ENCODE measurements at regions not wholly inside any gene's neighbourhood (a gene's known extent, or its start where the extent isn't known, plus 50 kb on each side); places are given as distances from the start of the nearest gene placed in this dataset.
"Not testable (repeated sequence)": the region's sequence is repeated elsewhere in the genome, so short reads cannot be mapped to it uniquely, and the experiment has no call there.

DNA sequence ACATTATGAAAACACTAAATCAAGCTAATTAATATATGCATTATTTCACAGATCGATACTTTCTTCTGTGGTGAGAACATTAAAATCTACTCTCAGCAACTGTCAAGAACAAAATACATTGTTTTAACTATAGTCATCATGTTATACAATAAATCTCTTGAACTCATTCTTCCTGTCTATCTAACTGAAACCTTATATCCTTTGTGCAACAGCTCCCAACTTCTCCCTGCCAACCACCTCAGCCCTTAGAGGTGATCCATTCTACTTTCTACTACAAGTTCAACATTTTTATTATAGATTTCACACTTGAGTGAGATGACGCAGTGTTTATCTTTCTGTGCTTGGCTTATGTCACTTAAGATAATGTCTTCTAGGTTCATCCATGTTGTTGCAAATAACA lies 535.2 kb upstream of the CRIM1 start:
- Histone ChIP-seq H3K36me3 (no peaks in the 10 kb centered on the region), H3K4me1 (ENCODE audit: control insufficient read depth in 1 of 2, low read depth in 2 of 2) (no peaks in the 10 kb centered on the region), H3K9me3 (no peaks in the 10 kb centered on the region), H3K4me3 (no peak overlapping the region), H3K27me3 (replicated peaks; ENCODE audit: insufficient read depth) (no peaks in the 10 kb centered on the region), H3K27ac (no peak overlapping the region)
- ATAC-seq (ENCODE audit: insufficient number of reproducible peaks, low FRiP score, low read depth): no peak
- TF ChIP-seq, protein P1, sequence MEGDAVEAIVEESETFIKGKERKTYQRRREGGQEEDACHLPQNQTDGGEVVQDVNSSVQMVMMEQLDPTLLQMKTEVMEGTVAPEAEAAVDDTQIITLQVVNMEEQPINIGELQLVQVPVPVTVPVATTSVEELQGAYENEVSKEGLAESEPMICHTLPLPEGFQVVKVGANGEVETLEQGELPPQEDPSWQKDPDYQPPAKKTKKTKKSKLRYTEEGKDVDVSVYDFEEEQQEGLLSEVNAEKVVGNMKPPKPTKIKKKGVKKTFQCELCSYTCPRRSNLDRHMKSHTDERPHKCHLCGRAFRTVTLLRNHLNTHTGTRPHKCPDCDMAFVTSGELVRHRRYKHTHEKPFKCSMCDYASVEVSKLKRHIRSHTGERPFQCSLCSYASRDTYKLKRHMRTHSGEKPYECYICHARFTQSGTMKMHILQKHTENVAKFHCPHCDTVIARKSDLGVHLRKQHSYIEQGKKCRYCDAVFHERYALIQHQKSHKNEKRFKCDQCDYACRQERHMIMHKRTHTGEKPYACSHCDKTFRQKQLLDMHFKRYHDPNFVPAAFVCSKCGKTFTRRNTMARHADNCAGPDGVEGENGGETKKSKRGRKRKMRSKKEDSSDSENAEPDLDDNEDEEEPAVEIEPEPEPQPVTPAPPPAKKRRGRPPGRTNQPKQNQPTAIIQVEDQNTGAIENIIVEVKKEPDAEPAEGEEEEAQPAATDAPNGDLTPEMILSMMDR (IDR thresholded peaks at IDR 0.05): no peak
- DNase-seq (ENCODE audit: low spot score): no peak

DNA sequence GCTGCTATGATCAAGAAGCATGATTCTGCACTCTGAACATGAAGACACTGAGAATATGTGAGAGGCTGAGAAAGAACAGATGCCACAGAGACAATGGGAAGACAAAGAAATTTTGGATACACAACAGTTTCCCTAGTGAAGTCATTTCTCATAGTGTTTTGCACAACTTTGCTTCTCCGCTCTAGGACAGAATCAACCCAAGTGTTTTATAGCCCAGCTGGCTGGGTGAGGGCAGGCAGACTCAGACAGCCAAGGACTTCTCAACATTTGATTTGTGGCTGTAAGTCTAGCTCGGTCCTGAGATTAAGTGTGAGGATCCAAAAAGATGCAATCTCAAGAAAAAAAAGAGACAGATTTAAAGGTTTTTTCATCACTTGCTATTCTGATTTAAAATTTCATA lies 536.5 kb upstream of the CRIM1 start:
- Histone ChIP-seq H3K4me1 (ENCODE audit: control insufficient read depth in 1 of 2, low read depth in 2 of 2) (no peaks in the 10 kb centered on the region), H3K9me3 (no peaks in the 10 kb centered on the region), H3K27me3 (replicated peaks; ENCODE audit: insufficient read depth) (no peaks in the 10 kb centered on the region), H3K36me3 (no peaks in the 10 kb centered on the region), H3K27ac (no peak overlapping the region), H3K4me3 (no peak overlapping the region)
- no peak for DNase-seq (ENCODE audit: low spot score)
- TF ChIP-seq, protein P1 (IDR thresholded peaks at IDR 0.05): no peak
- no peak for ATAC-seq (ENCODE audit: insufficient number of reproducible peaks, low FRiP score, low read depth)

DNA sequence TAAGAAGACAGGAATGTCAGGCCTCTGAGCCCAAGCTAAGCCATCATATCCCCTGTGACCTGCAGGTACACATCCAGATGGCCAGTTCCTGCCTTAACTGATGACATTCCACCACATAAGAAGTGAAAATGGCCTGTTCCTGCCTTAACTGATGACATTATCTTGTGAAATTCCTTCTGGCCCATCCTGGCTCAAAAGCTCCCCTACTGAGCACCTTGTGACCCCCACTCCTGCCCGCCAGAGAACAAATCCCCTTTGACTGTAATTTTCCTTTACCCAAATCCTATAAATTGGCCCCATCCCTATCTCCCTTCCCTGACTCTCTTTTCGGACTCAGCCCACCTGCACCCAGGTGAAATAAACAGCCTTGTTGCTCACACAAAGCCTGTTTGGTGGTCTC lies 537.2 kb upstream of the CRIM1 start:
- not testable (repeated sequence) for H3K4me3 ChIP-seq; ATAC-seq (ENCODE audit: insufficient number of reproducible peaks, low FRiP score, low read depth); H3K9me3 ChIP-seq; H3K27ac ChIP-seq; H3K4me1 ChIP-seq (ENCODE audit: control insufficient read depth in 1 of 2, low read depth in 2 of 2); H3K36me3 ChIP-seq; DNase-seq (ENCODE audit: low spot score); H3K27me3 ChIP-seq (replicated peaks; ENCODE audit: insufficient read depth)

DNA sequence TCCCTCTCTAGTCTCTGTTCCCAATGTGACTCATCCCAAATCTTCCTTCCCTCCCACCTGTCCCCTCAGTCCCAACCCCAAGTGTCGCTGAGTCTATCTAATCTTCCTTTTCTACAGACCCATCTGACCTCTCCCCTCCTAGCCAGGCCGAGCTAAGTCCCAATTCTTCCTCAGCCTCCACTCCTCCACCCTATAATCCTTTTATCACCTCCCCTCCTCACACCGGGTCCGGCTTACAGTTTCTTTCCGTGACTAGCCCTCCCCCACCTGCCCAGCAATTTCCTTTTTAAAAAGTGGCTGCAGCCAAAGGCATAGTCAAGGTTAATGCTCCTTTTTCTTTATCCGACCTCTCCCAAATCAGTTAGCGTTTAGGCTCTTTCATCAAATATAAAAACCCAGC lies 541.0 kb upstream of the CRIM1 start:
- not testable (repeated sequence) for H3K4me1 ChIP-seq (ENCODE audit: control insufficient read depth in 1 of 2, low read depth in 2 of 2); H3K27ac ChIP-seq; H3K36me3 ChIP-seq; H3K4me3 ChIP-seq; H3K9me3 ChIP-seq; H3K27me3 ChIP-seq (replicated peaks; ENCODE audit: insufficient read depth); DNase-seq (ENCODE audit: low spot score); ATAC-seq (ENCODE audit: insufficient number of reproducible peaks, low FRiP score, low read depth)

DNA sequence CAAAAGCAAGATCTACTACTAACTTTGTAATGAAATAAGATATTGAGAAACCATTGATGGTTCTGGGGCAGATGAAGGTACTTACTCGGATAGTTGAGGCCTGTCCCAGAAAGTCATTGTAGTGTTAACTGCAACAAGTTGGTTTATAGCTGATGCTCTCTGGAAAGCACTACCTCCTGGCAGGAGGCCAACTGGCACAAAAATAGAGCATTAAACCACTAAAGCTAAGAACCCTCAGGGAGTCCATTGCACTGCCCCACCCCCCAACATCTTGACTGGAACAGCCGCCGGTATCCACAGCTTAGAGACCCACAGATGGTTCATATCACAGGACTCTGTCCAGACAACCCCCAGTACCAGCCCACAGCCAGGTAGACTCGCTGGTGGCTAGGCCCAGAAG lies 552.5 kb upstream of the CRIM1 start:
- TF ChIP-seq, protein P1 (IDR thresholded peaks at IDR 0.05): no peak
- Histone ChIP-seq H3K4me3 (no peak overlapping the region), H3K27me3 (replicated peaks; ENCODE audit: insufficient read depth) (no peaks in the 10 kb centered on the region), H3K4me1 (ENCODE audit: control insufficient read depth in 1 of 2, low read depth in 2 of 2) (no peaks in the 10 kb centered on the region), H3K9me3 (no peaks in the 10 kb centered on the region), H3K27ac (no peak overlapping the region), H3K36me3 (no peaks in the 10 kb centered on the region)
- ATAC-seq (ENCODE audit: insufficient number of reproducible peaks, low FRiP score, low read depth): no peak
- DNase-seq (ENCODE audit: low spot score): no peak

DNA sequence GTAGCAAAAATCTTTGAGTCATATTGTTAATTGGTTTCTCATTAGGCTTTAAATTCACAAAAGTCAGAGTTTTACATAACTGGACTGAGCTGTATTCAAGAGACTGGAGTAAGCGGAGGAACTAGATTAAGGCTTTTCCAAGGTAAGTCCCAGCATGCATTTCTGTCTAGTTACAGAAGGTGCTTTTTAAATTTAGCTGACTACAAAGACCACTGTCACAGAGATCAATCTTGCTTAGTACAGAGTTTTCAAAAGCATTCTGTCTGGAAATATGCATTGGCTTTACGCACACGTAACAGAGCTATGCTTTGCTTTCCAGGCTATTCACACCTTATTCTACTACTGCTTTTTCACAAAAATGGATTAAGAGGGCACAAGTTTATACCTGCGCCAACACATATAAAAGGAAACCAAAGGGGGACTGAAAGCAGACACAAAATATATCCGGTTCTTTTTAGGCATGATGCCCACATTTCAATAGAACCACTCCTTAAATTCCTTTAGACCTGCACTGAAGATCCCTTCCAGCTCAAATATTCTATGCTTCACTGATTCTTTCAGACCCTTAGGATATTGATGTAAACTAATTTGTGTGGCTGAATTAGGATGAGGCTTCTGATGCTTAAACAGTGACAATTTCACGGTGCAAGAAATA lies 560.7 kb upstream of the CRIM1 start:
- no peaks in the 10 kb centered on the region for H3K27me3 ChIP-seq (replicated peaks; ENCODE audit: insufficient read depth)
- H3K9me3 ChIP-seq: no peaks in the 10 kb centered on the region
- H3K4me1 ChIP-seq (ENCODE audit: control insufficient read depth in 1 of 2, low read depth in 2 of 2): no peaks in the 10 kb centered on the region
- H3K27ac ChIP-seq: no peak overlapping the region
- TF ChIP-seq, protein P1 (IDR thresholded peaks at IDR 0.05): no peak
- H3K36me3 ChIP-seq: no peaks in the 10 kb centered on the region
- no peak overlapping the region for H3K4me3 ChIP-seq
- DNase-seq (ENCODE audit: low spot score): no peak
- no peak for ATAC-seq (ENCODE audit: insufficient number of reproducible peaks, low FRiP score, low read depth)
